Endodermal cell (in vitro differentiated cells): ENCODE measurements at regions not wholly inside any gene's neighbourhood (a gene's known extent, or its start where the extent isn't known, plus 50 kb on each side); places are given as distances from the start of the nearest gene placed in this dataset.
A peak's percentile ranks its signal among the peaks of the same experiment; 100 is the strongest.

Source experiments
- DNase-seq: peaks from one replicate; pipeline ENCODE4 v3.0.0-alpha.2; 2017
- H3K27ac ChIP-seq: 2 replicates; pipeline ENCODE4 v1.5.1; 2013; ENCODE audit warnings: mild to moderate bottlenecking, low read depth, low read length, moderate library complexity
- H3K27me3 ChIP-seq: 2 replicates; pipeline ENCODE4 v1.6.1; 2013; ENCODE audit warnings: mild to moderate bottlenecking, low read length, moderate library complexity; ENCODE audit not compliant: insufficient read depth, control insufficient read depth, poor library complexity, severe bottlenecking
- H3K36me3 ChIP-seq: 2 replicates; pipeline ENCODE4 v1.7.0; 2013; ENCODE audit warnings: mild to moderate bottlenecking, low read length, moderate library complexity; ENCODE audit not compliant: control insufficient read depth, insufficient read depth
- H3K4me1 ChIP-seq: one replicate; pipeline ENCODE4 v1.7.0; 2013; ENCODE audit warnings: low read length; ENCODE audit not compliant: control insufficient read depth, insufficient read depth
- H3K4me3 ChIP-seq: 2 replicates; pipeline ENCODE4 v1.5.1; 2013; ENCODE audit warnings: mild to moderate bottlenecking, low read length, moderate library complexity
- H3K9ac ChIP-seq: 2 replicates; pipeline ENCODE4 v1.6.1; 2013; ENCODE audit warnings: mild to moderate bottlenecking, low read length, moderate library complexity; ENCODE audit not compliant: poor library complexity, severe bottlenecking; ENCODE audit errors: extremely low read depth
- H3K9me3 ChIP-seq: 2 replicates; pipeline ENCODE4 v1.6.1; 2013; ENCODE audit warnings: mild to moderate bottlenecking, low read length, moderate library complexity; ENCODE audit not compliant: control insufficient read depth
- H3K27ac Mint-ChIP-seq: 2 replicates; pipeline ENCODE4 v1.8.0; 2020; ENCODE audit warnings: mixed read lengths
- H3K27me3 Mint-ChIP-seq: 2 replicates; pipeline ENCODE4 v1.8.0; 2021; ENCODE audit warnings: mild to moderate bottlenecking, mixed read lengths; ENCODE audit not compliant: insufficient read depth
- H3K36me3 Mint-ChIP-seq: 2 replicates; pipeline ENCODE4 v1.8.0; 2020; ENCODE audit warnings: low read depth, mixed read lengths
- H3K4me1 Mint-ChIP-seq: 2 replicates; pipeline ENCODE4 v1.8.0; 2020; ENCODE audit warnings: mixed read lengths
- H3K4me3 Mint-ChIP-seq: 2 replicates; pipeline ENCODE4 v1.8.0; 2020; ENCODE audit warnings: mild to moderate bottlenecking, moderate library complexity, mixed read lengths
- H3K9me3 Mint-ChIP-seq: 2 replicates; pipeline ENCODE4 v1.8.0; 2020; ENCODE audit warnings: mild to moderate bottlenecking, mixed read lengths
- WGBS, 2 experiments: methylation state at CpG; one replicate each; pipeline versions ENCODE4 v1.1.5 to v1.1.7; 2013; ENCODE audit warnings: missing lambda C conversion rate in 2 of 2, mixed read lengths in 1 of 2; ENCODE audit not compliant: insufficient coverage in 1 of 2, insufficient read length in 1 of 2; 5-methylcytosine and 5-hydroxymethylcytosine counted together
- TF ChIP-seq, protein P1 (sequence below): fragments of 200-600 bp; sonication (generic); conservative IDR thresholded peaks from 2 replicates; pipeline ENCODE4 v1.5.0; 2021; ENCODE audit warnings: antibody characterized with exemption, mild to moderate bottlenecking

DNA sequence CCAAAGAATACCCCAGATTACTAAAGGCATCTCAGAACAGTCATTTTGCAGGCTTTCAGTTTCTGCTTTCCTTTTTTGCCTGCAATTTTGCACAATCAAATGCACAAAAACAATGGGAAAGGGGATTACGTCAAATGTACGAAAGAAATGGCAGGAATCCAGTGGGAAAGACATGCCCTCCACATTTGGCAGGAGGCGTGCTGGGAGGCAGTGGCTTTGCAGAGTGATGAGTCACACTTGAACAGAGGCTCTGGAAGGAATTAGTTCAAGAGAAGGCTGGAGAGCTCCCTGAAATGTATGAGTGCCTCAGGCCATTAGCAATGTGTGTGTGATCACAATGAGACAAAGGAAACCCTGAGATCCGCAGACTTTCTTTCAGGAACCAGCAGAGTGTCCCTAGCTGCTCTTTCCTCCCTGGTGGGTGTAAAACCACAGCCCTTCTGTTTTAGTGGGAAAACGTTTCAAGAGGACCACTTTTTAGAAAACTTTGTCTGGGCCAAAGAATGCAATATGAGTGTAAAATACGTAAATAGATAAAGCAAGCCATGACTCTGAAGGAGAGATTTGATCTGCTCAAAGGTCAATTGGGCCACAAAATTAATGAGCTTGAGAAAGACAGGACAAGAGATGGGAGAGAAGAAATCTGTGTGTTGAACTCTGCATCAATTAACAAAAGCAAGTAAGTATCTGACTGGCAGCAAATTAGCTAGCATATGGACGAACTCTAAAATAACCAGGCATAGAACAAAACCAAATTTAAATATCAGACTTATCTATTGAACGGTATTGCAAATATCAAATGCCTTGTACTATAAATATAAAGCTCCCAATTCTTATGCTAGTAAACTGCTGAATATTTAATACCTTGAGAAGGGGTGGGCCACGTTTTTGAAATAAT lies 155.4 kb upstream of the PDE3A start:
- Mint-ChIP-seq H3K27ac (peak overlapping the region; percentile 82), H3K4me3 (no peak overlapping the region), H3K27me3 (no peaks in the 10 kb centered on the region), H3K4me1 (peaks cover 9% of the 10 kb centered on the region), H3K9me3 (no peaks in the 10 kb centered on the region), H3K36me3 (no peaks in the 10 kb centered on the region)
- H3K27ac ChIP-seq: peak overlapping the region; percentile 98
- H3K4me1 ChIP-seq: no peaks in the 10 kb centered on the region
- H3K4me3 ChIP-seq: no peak overlapping the region
- 26 to 46% methylated on average over 7 to 8 of the region's 9 CpGs for WGBS, 2 experiments
- TF ChIP-seq, protein P1, sequence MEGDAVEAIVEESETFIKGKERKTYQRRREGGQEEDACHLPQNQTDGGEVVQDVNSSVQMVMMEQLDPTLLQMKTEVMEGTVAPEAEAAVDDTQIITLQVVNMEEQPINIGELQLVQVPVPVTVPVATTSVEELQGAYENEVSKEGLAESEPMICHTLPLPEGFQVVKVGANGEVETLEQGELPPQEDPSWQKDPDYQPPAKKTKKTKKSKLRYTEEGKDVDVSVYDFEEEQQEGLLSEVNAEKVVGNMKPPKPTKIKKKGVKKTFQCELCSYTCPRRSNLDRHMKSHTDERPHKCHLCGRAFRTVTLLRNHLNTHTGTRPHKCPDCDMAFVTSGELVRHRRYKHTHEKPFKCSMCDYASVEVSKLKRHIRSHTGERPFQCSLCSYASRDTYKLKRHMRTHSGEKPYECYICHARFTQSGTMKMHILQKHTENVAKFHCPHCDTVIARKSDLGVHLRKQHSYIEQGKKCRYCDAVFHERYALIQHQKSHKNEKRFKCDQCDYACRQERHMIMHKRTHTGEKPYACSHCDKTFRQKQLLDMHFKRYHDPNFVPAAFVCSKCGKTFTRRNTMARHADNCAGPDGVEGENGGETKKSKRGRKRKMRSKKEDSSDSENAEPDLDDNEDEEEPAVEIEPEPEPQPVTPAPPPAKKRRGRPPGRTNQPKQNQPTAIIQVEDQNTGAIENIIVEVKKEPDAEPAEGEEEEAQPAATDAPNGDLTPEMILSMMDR: peak; percentile 15
- no peak overlapping the region for H3K9ac ChIP-seq
- no peaks in the 10 kb centered on the region for H3K27me3 ChIP-seq
- peak; percentile 92 for DNase-seq
- no peaks in the 10 kb centered on the region for H3K36me3 ChIP-seq
- no peaks in the 10 kb centered on the region for H3K9me3 ChIP-seq

DNA sequence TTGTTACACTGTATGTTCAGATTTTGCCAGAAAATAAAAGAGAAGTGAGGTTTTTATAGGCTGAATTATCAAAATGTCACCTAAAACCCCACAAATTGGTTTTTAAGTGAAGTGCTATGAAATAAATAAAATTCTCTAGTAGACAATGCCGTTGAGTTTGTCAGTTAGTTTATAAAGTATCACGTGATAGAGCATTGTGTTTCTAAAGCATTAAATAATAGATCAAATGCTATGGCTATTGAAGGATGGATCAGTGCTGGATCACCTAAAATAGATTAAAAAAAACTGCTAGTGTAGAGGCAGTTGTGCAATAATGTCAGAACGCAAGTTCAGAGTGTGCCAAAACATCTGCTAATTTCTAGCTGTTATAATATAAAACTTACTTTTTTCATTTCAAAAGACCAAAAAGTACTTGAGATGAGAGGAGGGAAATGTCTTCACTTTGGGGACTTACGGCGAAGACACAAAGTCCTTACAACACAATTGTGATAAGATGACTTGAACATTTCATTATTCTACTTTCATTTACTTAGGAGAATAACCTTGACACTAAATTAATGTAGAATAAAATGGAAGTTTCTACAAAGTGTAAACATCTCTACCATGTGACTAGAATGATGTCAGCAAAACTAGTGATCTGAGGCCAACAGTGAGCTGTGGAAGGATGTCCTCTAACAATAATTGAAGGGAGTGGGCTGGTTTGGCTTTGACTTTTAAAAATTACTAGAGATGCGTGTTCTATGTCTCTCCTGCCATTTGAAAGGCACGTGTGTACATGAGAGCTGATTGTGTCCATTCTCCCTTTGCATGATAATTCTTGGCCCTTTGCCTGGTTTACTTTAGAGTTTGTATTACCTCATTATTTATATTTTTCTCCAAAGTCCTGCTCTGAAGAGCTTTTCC lies 154.4 kb upstream of the PDE3A start:
- no peaks in the 10 kb centered on the region for H3K36me3 ChIP-seq
- peak overlapping the region; percentile 98 for H3K27ac ChIP-seq
- no peak for DNase-seq
- peaks cover 4% of the 10 kb centered on the region for H3K9me3 ChIP-seq
- no peak overlapping the region for H3K4me3 ChIP-seq
- WGBS, 2 experiments: 91 to 93% methylated on average over 4 of the region's 7 CpGs
- TF ChIP-seq, protein P1: no peak
- no peak overlapping the region for H3K9ac ChIP-seq
- H3K9me3 Mint-ChIP-seq: no peaks in the 10 kb centered on the region
- H3K27me3 ChIP-seq: no peaks in the 10 kb centered on the region
- no peak overlapping the region for H3K4me3 Mint-ChIP-seq
- H3K27ac Mint-ChIP-seq: no peak overlapping the region
- H3K4me1 Mint-ChIP-seq: peaks cover 9% of the 10 kb centered on the region
- no peaks in the 10 kb centered on the region for H3K36me3 Mint-ChIP-seq
- H3K27me3 Mint-ChIP-seq: no peaks in the 10 kb centered on the region
- H3K4me1 ChIP-seq: no peaks in the 10 kb centered on the region

DNA sequence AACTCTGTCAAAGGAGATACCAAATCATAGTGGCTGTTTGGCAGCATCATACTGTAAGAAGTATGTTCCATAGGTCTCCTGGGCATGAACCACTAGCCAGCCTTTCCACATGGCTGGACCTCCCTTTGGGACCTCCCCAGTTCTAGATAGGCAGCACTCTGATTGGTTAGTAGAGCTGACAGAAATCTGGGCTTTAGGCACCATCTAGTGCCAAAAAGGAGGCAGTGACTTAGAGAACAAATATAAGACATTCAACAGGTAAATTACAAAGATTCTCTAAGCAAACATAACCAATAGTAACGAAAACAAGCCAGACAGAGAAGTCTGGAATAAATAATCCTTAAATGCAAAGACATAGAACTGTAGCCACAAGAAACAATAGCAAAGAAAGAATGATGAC lies 148.0 kb upstream of the PDE3A start:
- H3K27me3 ChIP-seq: no peaks in the 10 kb centered on the region
- Mint-ChIP-seq H3K9me3 (peaks cover 4% of the 10 kb centered on the region), H3K27me3 (no peaks in the 10 kb centered on the region), H3K36me3 (no peaks in the 10 kb centered on the region), H3K4me1 (peaks cover 5% of the 10 kb centered on the region), H3K4me3 (no peak overlapping the region), H3K27ac (no peak overlapping the region)
- H3K4me1 ChIP-seq: no peaks in the 10 kb centered on the region
- TF ChIP-seq, protein P1: peak; percentile 80
- WGBS, 2 experiments: 71% methylated on average over 1 of the region's 1 CpG; no CpG with 5 or more reads in 1 of the 2 experiments
- no peak overlapping the region for H3K9ac ChIP-seq
- no peak overlapping the region for H3K4me3 ChIP-seq
- H3K27ac ChIP-seq: no peak overlapping the region
- peaks cover 4% of the 10 kb centered on the region for H3K9me3 ChIP-seq
- DNase-seq: no peak
- no peaks in the 10 kb centered on the region for H3K36me3 ChIP-seq
